ENCODE measurements at regions not wholly inside any gene's neighbourhood (a gene's known extent, or its start where the extent isn't known, plus 50 kb on each side); places are given as distances from the start of the nearest gene placed in this dataset.

DNA sequence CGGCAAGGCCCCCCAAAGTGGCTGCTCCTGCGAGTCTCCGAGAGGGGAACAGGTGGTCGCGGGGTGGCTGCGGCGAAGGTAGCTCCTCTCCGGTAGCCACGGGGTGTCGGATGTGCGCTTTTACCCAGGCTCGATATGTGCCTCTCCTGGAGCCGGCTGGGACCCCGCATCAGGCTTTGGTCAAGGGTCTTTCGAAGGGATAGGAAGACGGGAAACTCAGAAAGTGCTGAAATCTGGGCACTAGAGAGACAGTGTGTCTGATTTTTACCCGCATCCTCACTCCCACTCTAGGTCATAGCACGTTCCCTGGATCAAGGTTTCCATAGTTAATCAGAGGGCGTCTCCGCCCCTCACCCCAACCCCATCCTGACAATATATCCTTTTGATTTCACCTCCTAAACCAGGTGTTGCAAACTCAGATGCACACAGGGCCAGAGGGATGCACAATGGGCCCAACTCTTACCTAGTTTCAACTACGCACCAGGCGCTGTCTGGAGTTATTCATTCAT lies 156.9 kb downstream of the PTPN11 start:
- TF ChIP-seq, protein P1, sequence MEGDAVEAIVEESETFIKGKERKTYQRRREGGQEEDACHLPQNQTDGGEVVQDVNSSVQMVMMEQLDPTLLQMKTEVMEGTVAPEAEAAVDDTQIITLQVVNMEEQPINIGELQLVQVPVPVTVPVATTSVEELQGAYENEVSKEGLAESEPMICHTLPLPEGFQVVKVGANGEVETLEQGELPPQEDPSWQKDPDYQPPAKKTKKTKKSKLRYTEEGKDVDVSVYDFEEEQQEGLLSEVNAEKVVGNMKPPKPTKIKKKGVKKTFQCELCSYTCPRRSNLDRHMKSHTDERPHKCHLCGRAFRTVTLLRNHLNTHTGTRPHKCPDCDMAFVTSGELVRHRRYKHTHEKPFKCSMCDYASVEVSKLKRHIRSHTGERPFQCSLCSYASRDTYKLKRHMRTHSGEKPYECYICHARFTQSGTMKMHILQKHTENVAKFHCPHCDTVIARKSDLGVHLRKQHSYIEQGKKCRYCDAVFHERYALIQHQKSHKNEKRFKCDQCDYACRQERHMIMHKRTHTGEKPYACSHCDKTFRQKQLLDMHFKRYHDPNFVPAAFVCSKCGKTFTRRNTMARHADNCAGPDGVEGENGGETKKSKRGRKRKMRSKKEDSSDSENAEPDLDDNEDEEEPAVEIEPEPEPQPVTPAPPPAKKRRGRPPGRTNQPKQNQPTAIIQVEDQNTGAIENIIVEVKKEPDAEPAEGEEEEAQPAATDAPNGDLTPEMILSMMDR (IDR thresholded peaks at IDR 0.05; ENCODE audit: poor library complexity, severe bottlenecking): no peak
- TF ChIP-seq POLR2AphosphoS5 (IDR thresholded peaks at IDR 0.05): no peak
- TF ChIP-seq EZH2 (IDR thresholded peaks at IDR 0.05; ENCODE audit: borderline replicate concordance, insufficient read depth, low read length, poor library complexity, severe bottlenecking): no peak
